GM19239 (cell line): ENCODE measurements at regions not wholly inside any gene's neighbourhood (a gene's known extent, or its start where the extent isn't known, plus 50 kb on each side); places are given as distances from the start of the nearest gene placed in this dataset.

ENCODE experiments used
- DNase-seq: peaks from one replicate; pipeline ENCODE4 v3.0.0; 2011; ENCODE audit warnings: low spot score; ENCODE audit not compliant: insufficient read length
- FAIRE-seq: peaks from 2 replicates; lab custom pipeline; 2011; peaks lifted over from hg19 to GRCh38; lab: Jason Lieb, UNC

GRCh38 chr3:71851878-71852277 lies 66.9 kb upstream of the PROK2 start:
- DNase-seq (no peak), FAIRE-seq (no peak)

GRCh38 chr3:71850654-71851053 lies 65.7 kb upstream of the PROK2 start:
- DNase-seq, result no peak
- FAIRE-seq, result no peak

- DNase-seq (no peak), FAIRE-seq (no peak)
Measured at GRCh38 chr3:71849681-71850080, 64.7 kb upstream of the PROK2 start.

- DNase-seq, result no peak
- FAIRE-seq, result no peak
Measured at GRCh38 chr3:71847794-71848193, 62.8 kb upstream of the PROK2 start.

- FAIRE-seq (no peak), DNase-seq (no peak)
Measured at GRCh38 chr3:71846185-71846584, 61.2 kb upstream of the PROK2 start.

GRCh38 chr3:71843071-71843470 lies 58.1 kb upstream of the PROK2 start:
- DNase-seq (no peak), FAIRE-seq (no peak)

- no peak for DNase-seq
- no peak for FAIRE-seq
Measured at GRCh38 chr3:71838406-71838805, 53.5 kb upstream of the PROK2 start.
